A549 (cell line): ENCODE measurements at regions not wholly inside any gene's neighbourhood (a gene's known extent, or its start where the extent isn't known, plus 50 kb on each side); places are given as distances from the start of the nearest gene placed in this dataset.

ENCODE experiments used
- ATAC-seq, 2 experiments: fragments of 200-7000 bp in 1 of 2; fragments of >200 bp in 1 of 2; cut with Nextera tagmentation in 1 of 2; cut with Tn5 transposase in 1 of 2; 3 replicates each; pipeline versions ENCODE4 v1.8.0 to v1.9.1; 2018 to 2020; ENCODE audit warnings: mild to moderate bottlenecking in 1 of 2, moderate library complexity in 1 of 2
- CTCF ChIA-PET: fragments of 300-600 bp; sonication (Branson Sonifier 250); formaldehyde crosslinking; extraction: SDS; loops from one replicate; lab custom pipeline; 2021; ENCODE audit warnings: antibody characterized with exemption, inconsistent platforms; lab: Yijun Ruan, JAX
- POLR2A ChIA-PET: fragments of 350-600 bp; formaldehyde crosslinking; extraction: SDS; loops from one replicate; lab custom pipeline; 2021; ENCODE audit warnings: antibody characterized with exemption, inconsistent platforms; lab: Yijun Ruan, JAX
- DNase-seq, 2 experiments: peaks; one replicate each; pipeline versions ENCODE4 v3.0.0 to v3.0.0-alpha.2; 2011 to 2016; ENCODE audit warnings: low read depth in 1 of 2, low spot score in 1 of 2
- FAIRE-seq: peaks from 2 replicates; lab custom pipeline; 2011; peaks lifted over from hg19 to GRCh38; lab: Jason Lieb, UNC
- H3K27ac ChIP-seq, 2 experiments: fragments of >200 bp; sonication (Bioruptor Twin); formaldehyde crosslinking; 3 replicates each; pipeline ENCODE4 v1.5.1; 2016 to 2017
- H3K4me1 ChIP-seq: fragments of >200 bp; sonication (Bioruptor Twin); formaldehyde crosslinking; 3 replicates; pipeline ENCODE4 v1.6.1; 2016
- H3K4me2 ChIP-seq: fragments of >200 bp; sonication (Bioruptor Twin); formaldehyde crosslinking; 3 replicates; pipeline ENCODE4 v1.6.1; 2016
- H3K4me3 ChIP-seq: fragments of >200 bp; sonication (Bioruptor Twin); formaldehyde crosslinking; 3 replicates; pipeline ENCODE4 v1.5.1; 2016
- H3K9me3 ChIP-seq: fragments of >200 bp; sonication (Bioruptor Twin); formaldehyde crosslinking; 3 replicates; pipeline ENCODE4 v1.6.1; 2016
- BHLHE40 ChIP-seq: IDR thresholded peaks from 2 replicates; pipeline ENCODE4 v1.6.1; 2012; ENCODE audit warnings: low read depth, low read length, inconsistent platforms
- CEBPB ChIP-seq, 2 experiments: fragments of >200 bp in 1 of 2; sonication (Bioruptor Twin) in 1 of 2; formaldehyde crosslinking in 1 of 2; IDR thresholded peaks; 2 replicates each; pipeline ENCODE4 v1.6.1; 2012 to 2016
- CHD4 ChIP-seq: fragments of 200-600 bp; sonication (generic); IDR thresholded peaks from 2 replicates; pipeline ENCODE4 v1.6.1; 2016; ENCODE audit warnings: antibody characterized with exemption, mild to moderate bottlenecking, borderline replicate concordance
- EHF ChIP-seq: fragments of 250-450 bp; sonication (Bioruptor Pico); IDR thresholded peaks from 2 replicates; pipeline ENCODE4 v1.5.0; 2020; ENCODE audit warnings: mild to moderate bottlenecking
- ELK1 ChIP-seq: fragments of 150-350 bp; IDR thresholded peaks from 2 replicates; pipeline ENCODE4 v1.6.1; 2014; ENCODE audit warnings: low read depth, mild to moderate bottlenecking, low read length
- FOSL2 ChIP-seq, 2 experiments: fragments of 450-650 bp in 1 of 2; fragments of >200 bp in 1 of 2; sonication (Bioruptor Twin) in 1 of 2; formaldehyde crosslinking; IDR thresholded peaks; 2 replicates each; pipeline versions ENCODE4 v1.5.0 to v1.6.1; 2016 to 2020; ENCODE audit warnings: mild to moderate bottlenecking in 1 of 2, moderate library complexity in 1 of 2
- GATA3 ChIP-seq: IDR thresholded peaks from 2 replicates; pipeline ENCODE4 v1.6.1; 2012; ENCODE audit warnings: borderline replicate concordance
- HDAC2 ChIP-seq: fragments of 200-600 bp; sonication (generic); IDR thresholded peaks from 2 replicates; pipeline ENCODE4 v1.6.1; 2016
- HOXB13 ChIP-seq: fragments of 250-450 bp; sonication (Bioruptor Pico); IDR thresholded peaks from 2 replicates; pipeline ENCODE4 v1.5.0; 2020; ENCODE audit warnings: low read depth, mild to moderate bottlenecking, moderate library complexity
- JUN ChIP-seq, 2 experiments: fragments of >200 bp; sonication (Bioruptor Twin); formaldehyde crosslinking; IDR thresholded peaks; 2 replicates in 1 of 2; 3 replicates in 1 of 2; pipeline ENCODE4 v1.6.1; 2016 to 2017
- JUNB ChIP-seq: fragments of >200 bp; sonication (Bioruptor Twin); formaldehyde crosslinking; IDR thresholded peaks from 2 replicates; pipeline ENCODE4 v1.6.1; 2016
- NPAS2 ChIP-seq: fragments of 250-450 bp; sonication (Bioruptor Pico); IDR thresholded peaks from 2 replicates; pipeline ENCODE4 v1.8.0; 2022; ENCODE audit warnings: mild to moderate bottlenecking, moderate library complexity, borderline replicate concordance
- NR3C1 ChIP-seq: fragments of >200 bp; sonication (Bioruptor Twin); formaldehyde crosslinking; IDR thresholded peaks from 3 replicates; pipeline ENCODE4 v1.6.1; 2017
- POLR2A ChIP-seq: IDR thresholded peaks from 2 replicates; pipeline ENCODE4 v1.6.1; 2012; ENCODE audit warnings: mild to moderate bottlenecking, low read length
- RAD21 ChIP-seq, 2 experiments: fragments of >200 bp in 1 of 2; sonication (Bioruptor Twin) in 1 of 2; formaldehyde crosslinking in 1 of 2; IDR thresholded peaks in 1 of 2; conservative IDR thresholded peaks in 1 of 2; 2 replicates in 1 of 2; 3 replicates in 1 of 2; pipeline ENCODE4 v1.6.1; 2012 to 2018; ENCODE audit warnings: inconsistent platforms in 1 of 2
- REST ChIP-seq: fragments of 200-600 bp; sonication (generic); IDR thresholded peaks from 2 replicates; pipeline ENCODE4 v1.6.1; 2016; ENCODE audit warnings: antibody characterized with exemption, mild to moderate bottlenecking, moderate library complexity
- RFX5 ChIP-seq: fragments of 450-650 bp; IDR thresholded peaks from 2 replicates; pipeline ENCODE4 v1.7.1; 2014; ENCODE audit warnings: antibody characterized with exemption, mild to moderate bottlenecking, moderate library complexity
- RNF2 ChIP-seq: fragments of 200-600 bp; sonication (generic); IDR thresholded peaks from 2 replicates; pipeline ENCODE4 v1.6.1; 2016; ENCODE audit warnings: low read depth, mild to moderate bottlenecking, antibody characterized with exemption, moderate library complexity, borderline replicate concordance
- SMC3 ChIP-seq: fragments of >200 bp; sonication (Bioruptor Twin); formaldehyde crosslinking; IDR thresholded peaks from 3 replicates; pipeline ENCODE4 v1.6.1; 2018; ENCODE audit warnings: inconsistent platforms
- ZC3H11A ChIP-seq: fragments of 450-650 bp; IDR thresholded peaks from 2 replicates; pipeline ENCODE4 v1.6.1; 2014; ENCODE audit warnings: antibody characterized with exemption, mild to moderate bottlenecking
- ZFP36 ChIP-seq: fragments of 450-650 bp; IDR thresholded peaks from 2 replicates; pipeline ENCODE4 v1.6.1; 2014; ENCODE audit warnings: borderline replicate concordance; ENCODE audit not compliant: partially characterized antibody
- WGBS: methylation state at CpG from one replicate; pipeline ENCODE4 v1.1.6; 2017; ENCODE audit errors: missing lambda C conversion rate; 5-methylcytosine and 5-hydroxymethylcytosine counted together
- TF ChIP-seq, protein P1 (sequence below): fragments of 250-450 bp; sonication (Bioruptor Pico); IDR thresholded peaks from 2 replicates; pipeline ENCODE4 v1.5.0; 2021; ENCODE audit warnings: mild to moderate bottlenecking, moderate library complexity, borderline replicate concordance
- TF ChIP-seq, protein P2 (sequence below): IDR thresholded peaks from 2 replicates; pipeline ENCODE4 v1.6.1; 2012; ENCODE audit warnings: low read depth, borderline replicate concordance

DNA sequence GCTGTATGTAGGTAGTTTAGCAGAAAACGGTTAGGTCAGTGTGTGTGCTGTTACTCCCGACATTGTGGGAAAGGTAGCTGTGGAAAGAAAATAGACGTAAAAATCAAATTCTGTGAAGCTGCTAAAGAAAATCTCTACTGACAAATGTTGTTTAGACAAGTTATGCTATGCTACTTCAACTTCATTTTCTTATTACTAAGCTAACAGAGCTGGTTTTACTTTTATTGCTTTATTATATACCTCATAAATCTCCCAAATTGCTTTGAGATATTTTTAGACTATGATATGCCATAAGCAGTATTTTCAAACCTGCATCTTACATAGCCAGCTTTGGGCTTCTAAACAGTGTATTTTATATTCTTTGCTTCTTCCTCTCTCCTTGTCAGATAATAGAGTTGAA, 108.2 kb upstream of the PACRGL start:
- no peaks in the 10 kb centered on the region for H3K9me3 ChIP-seq
- FAIRE-seq = no peak
- H3K4me2 ChIP-seq = no peak overlapping the region
- 0% methylated on average over 3 of the region's 3 CpGs for WGBS
- no peak overlapping the region for H3K4me3 ChIP-seq
- no peak overlapping the region for H3K27ac ChIP-seq
- DNase-seq = no peak
- ChIA-PET POLR2A (no interaction called here), CTCF (no interaction called here)
- ATAC-seq = no peak
- no peaks in the 10 kb centered on the region for H3K4me1 ChIP-seq
- TF ChIP-seq JUNB (no peak), GATA3 (no peak), ELK1 (no peak), EHF (no peak), SMC3 (no peak), JUN (IDR thresholded peaks at IDR 0.05) (no peak)

- Histone ChIP-seq H3K4me1 (no peaks in the 10 kb centered on the region), H3K9me3 (no peaks in the 10 kb centered on the region), H3K4me2 (no peak overlapping the region), H3K27ac (no peak overlapping the region), H3K4me3 (no peak overlapping the region)
- ATAC-seq = no peak
- no peak for DNase-seq
- CTCF ChIA-PET = no interaction called here
- POLR2A ChIA-PET = no interaction called here
- no peak for FAIRE-seq
- TF ChIP-seq POLR2A (no peak), ZC3H11A (no peak), FOSL2 (IDR thresholded peaks at IDR 0.05) (no peak), FOSL2 (CRISPR knock-in tag; IDR thresholded peaks at IDR 0.05) (no peak), RFX5 (no peak), REST (no peak), NR3C1 (no peak), HOXB13 (CRISPR knock-in tag) (no peak), RNF2 (no peak), BHLHE40 (no peak), NPAS2 (CRISPR knock-in tag) (no peak)
- TF ChIP-seq, protein P1, sequence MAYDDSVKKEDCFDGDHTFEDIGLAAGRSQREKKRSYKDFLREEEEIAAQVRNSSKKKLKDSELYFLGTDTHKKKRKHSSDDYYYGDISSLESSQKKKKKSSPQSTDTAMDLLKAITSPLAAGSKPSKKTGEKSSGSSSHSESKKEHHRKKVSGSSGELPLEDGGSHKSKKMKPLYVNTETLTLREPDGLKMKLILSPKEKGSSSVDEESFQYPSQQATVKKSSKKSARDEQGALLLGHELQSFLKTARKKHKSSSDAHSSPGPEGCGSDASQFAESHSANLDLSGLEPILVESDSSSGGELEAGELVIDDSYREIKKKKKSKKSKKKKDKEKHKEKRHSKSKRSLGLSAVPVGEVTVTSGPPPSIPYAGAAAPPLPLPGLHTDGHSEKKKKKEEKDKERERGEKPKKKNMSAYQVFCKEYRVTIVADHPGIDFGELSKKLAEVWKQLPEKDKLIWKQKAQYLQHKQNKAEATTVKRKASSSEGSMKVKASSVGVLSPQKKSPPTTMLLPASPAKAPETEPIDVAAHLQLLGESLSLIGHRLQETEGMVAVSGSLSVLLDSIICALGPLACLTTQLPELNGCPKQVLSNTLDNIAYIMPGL (CRISPR knock-in tag) = no peak
- WGBS = 4% methylated on average over 2 of the region's 2 CpGs
Measured at GRCh38 chr4:20592663-20593062, 107.6 kb upstream of the PACRGL start.

- H3K27ac ChIP-seq = no peak overlapping the region
- 16% methylated on average over 4 of the region's 4 CpGs for WGBS
- CTCF ChIA-PET = interaction anchor here (0.6 kb wide), 1 partner anchor 87 kb away, joined by 3 read pairs; no protein-coding TSS in a partner anchor
- H3K4me1 ChIP-seq = no peaks in the 10 kb centered on the region
- POLR2A ChIA-PET = no interaction called here
- TF ChIP-seq CEBPB (IDR thresholded peaks at IDR 0.05) (no peak), CHD4 (no peak), HOXB13 (CRISPR knock-in tag) (no peak), RAD21 (conservative IDR thresholded peaks at IDR 0.05 in 1 of 2, IDR thresholded peaks at IDR 0.05 in 1 of 2) (no peak), ZFP36 (no peak), BHLHE40 (no peak), NPAS2 (CRISPR knock-in tag) (no peak), HDAC2 (no peak)
- TF ChIP-seq, protein P2, sequence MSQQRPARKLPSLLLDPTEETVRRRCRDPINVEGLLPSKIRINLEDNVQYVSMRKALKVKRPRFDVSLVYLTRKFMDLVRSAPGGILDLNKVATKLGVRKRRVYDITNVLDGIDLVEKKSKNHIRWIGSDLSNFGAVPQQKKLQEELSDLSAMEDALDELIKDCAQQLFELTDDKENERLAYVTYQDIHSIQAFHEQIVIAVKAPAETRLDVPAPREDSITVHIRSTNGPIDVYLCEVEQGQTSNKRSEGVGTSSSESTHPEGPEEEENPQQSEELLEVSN = no peak
- H3K4me2 ChIP-seq = no peak overlapping the region
- FAIRE-seq (no peak), DNase-seq (no peak), ATAC-seq (no peak)
- H3K4me3 ChIP-seq = no peak overlapping the region
- no peaks in the 10 kb centered on the region for H3K9me3 ChIP-seq
Measured at GRCh38 chr4:20598626-20599025, 101.6 kb upstream of the PACRGL start.
